H1 (cell line): ENCODE measurements at regions not wholly inside any gene's neighbourhood (a gene's known extent, or its start where the extent isn't known, plus 50 kb on each side); places are given as distances from the start of the nearest gene placed in this dataset.

ENCODE experiments used
- CTCF ChIP-seq, 3 experiments: IDR thresholded peaks; 1 replicate in 2 of 3; 2 replicates in 1 of 3; pipeline versions ENCODE4 v1.5.1 to v1.6.1; 2011; ENCODE audit warnings: low read length in 3 of 3, mild to moderate bottlenecking in 3 of 3, inconsistent platforms in 2 of 3, low read depth in 1 of 3, moderate library complexity in 1 of 3; ENCODE audit not compliant: insufficient read depth in 1 of 3; ENCODE audit errors: control extremely low read depth in 1 of 3
- SP1 ChIP-seq: IDR thresholded peaks from 2 replicates; pipeline ENCODE4 v1.6.1; 2011; ENCODE audit warnings: low read depth, low read length
- TBP ChIP-seq: IDR thresholded peaks from 2 replicates; pipeline ENCODE4 v1.6.1; 2011; ENCODE audit warnings: low read depth, low read length, improper control_type of control experiment

- no peak for TF ChIP-seq TBP
- no peak for TF ChIP-seq CTCF (IDR thresholded peaks at IDR 0.05; ENCODE audit: control extremely low read depth in 1 of 3, insufficient read depth in 1 of 3, low read depth in 1 of 3, low read length in 3 of 3)
- TF ChIP-seq SP1 = no peak
These were observed 1012.0 kb upstream of the AMELY start for GRCh38 chrY:7923476-7924017.
